ENCODE measurements at regions not wholly inside any gene's neighbourhood (a gene's known extent, or its start where the extent isn't known, plus 50 kb on each side); places are given as distances from the start of the nearest gene placed in this dataset.

- TF ChIP-seq CTCF (conservative IDR thresholded peaks at IDR 0.05; ENCODE audit: low read depth, low read length): no peak
- no peak for TF ChIP-seq EZH2 (IDR thresholded peaks at IDR 0.05; ENCODE audit: borderline replicate concordance, low read depth, low read length, poor library complexity, severe bottlenecking)
Observed at GRCh38 chr10:130915065-130915464, 396.5 kb downstream of the TCERG1L start.

Data from A673 (cell line).